ENCODE measurements at regions not wholly inside any gene's neighbourhood (a gene's known extent, or its start where the extent isn't known, plus 50 kb on each side); places are given as distances from the start of the nearest gene placed in this dataset.

GRCh38 chr18:61753373-61753772, 139.4 kb downstream of the RNF152 start:
- TF ChIP-seq CTCF (IDR thresholded peaks at IDR 0.05), result no peak
- TF ChIP-seq POLR2A (IDR thresholded peaks at IDR 0.05), result no peak
